ENCODE measurements at regions not wholly inside any gene's neighbourhood (a gene's known extent, or its start where the extent isn't known, plus 50 kb on each side); places are given as distances from the start of the nearest gene placed in this dataset.
"Not testable (repeated sequence)": the region's sequence is repeated elsewhere in the genome, so short reads cannot be mapped to it uniquely, and the experiment has no call there.

DNA sequence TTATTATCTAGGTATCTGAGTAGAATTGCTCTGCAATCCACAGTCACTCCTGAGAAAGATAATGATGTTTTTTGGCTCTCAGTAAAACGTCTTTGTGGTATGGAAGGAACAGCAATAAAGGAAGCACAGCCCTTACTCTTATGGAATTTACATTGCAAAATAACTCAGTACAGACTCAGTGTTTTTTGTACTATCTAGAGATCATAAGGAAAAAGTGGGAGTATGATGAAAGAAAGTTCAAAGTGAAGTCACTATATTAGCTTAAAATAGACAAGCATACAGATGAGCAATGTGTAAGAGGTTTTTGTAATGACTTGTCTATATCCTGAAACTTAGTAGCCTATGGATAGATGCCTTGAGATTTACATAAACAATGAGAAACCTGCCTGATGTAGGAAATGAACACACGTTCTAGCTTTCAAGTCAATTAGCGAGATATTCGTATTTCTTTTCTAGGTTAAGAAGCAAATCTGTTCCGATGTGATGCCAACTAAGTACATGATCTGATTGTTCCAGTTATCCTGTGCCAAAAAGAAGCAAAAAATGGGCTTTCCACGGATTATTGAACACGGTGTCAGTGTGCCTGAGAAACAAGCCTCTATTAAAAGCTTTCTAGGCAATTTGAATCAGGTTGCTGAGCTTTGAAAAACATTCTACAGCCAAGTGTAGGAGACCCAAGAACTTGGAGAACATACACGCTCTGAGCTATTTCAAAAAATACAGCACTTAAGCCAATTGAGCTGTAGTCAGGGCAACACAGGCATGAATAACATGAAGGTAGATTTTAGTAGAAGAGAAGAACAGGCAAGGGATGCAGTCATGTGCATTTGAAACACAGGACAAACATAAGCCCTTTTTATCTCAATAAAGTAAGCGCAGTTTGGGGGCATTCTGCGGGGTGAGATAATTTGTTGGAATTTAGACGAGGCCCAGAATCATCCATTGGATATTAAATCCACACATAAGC is 86.3 kb upstream of the TAF11L2 start:
- no peak overlapping the region for H3K27ac ChIP-seq
- TF ChIP-seq, protein P1, sequence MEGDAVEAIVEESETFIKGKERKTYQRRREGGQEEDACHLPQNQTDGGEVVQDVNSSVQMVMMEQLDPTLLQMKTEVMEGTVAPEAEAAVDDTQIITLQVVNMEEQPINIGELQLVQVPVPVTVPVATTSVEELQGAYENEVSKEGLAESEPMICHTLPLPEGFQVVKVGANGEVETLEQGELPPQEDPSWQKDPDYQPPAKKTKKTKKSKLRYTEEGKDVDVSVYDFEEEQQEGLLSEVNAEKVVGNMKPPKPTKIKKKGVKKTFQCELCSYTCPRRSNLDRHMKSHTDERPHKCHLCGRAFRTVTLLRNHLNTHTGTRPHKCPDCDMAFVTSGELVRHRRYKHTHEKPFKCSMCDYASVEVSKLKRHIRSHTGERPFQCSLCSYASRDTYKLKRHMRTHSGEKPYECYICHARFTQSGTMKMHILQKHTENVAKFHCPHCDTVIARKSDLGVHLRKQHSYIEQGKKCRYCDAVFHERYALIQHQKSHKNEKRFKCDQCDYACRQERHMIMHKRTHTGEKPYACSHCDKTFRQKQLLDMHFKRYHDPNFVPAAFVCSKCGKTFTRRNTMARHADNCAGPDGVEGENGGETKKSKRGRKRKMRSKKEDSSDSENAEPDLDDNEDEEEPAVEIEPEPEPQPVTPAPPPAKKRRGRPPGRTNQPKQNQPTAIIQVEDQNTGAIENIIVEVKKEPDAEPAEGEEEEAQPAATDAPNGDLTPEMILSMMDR (conservative IDR thresholded peaks at IDR 0.05): no peak
- no peak for TF ChIP-seq ZFX (IDR thresholded peaks at IDR 0.05)

DNA sequence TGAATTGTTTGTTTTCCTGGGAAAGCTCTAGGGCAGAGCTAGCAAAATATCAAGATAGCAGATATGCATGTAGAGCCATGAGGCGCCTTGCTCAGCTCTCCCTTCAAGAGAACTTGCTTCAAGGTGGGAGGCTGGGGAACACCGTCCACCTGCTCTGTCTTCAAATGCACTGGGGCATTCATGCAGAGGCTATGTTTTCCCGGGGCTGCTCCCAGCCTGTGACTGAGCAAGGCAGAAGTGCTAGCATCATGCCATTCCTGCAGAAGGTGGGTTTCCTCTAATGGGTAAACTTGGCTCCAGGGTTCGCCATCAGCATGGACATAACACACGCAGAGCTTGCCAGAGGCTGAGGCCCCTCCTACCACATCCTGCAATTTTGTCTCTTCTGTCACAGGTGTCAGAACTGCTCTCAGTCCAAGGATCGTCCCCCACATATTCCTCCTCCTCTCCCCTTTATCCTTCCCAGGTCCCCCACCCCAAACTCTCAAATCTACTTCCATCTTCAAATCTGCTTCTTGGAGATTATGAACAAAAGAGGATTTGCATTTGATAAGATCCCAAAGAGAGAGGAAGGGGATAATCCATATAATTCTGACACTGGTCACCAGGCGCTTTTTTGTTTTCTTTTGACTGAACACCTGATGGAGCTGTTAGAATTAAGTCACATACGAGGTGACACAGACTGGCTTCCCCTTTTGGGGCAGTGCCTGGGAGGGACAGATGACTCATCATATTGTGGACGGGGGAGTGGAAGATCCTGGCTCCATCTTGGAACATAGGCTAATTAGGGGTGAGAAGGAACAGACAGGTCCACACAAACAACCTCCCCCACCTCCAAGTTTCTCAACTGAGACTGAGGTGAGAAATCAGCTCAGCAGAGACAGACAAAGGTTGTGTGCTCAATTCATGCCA is 85.0 kb upstream of the TAF11L2 start:
- TF ChIP-seq ZFX (IDR thresholded peaks at IDR 0.05): no peak
- TF ChIP-seq, protein P1 (conservative IDR thresholded peaks at IDR 0.05): no peak
- H3K27ac ChIP-seq: no peak overlapping the region

DNA sequence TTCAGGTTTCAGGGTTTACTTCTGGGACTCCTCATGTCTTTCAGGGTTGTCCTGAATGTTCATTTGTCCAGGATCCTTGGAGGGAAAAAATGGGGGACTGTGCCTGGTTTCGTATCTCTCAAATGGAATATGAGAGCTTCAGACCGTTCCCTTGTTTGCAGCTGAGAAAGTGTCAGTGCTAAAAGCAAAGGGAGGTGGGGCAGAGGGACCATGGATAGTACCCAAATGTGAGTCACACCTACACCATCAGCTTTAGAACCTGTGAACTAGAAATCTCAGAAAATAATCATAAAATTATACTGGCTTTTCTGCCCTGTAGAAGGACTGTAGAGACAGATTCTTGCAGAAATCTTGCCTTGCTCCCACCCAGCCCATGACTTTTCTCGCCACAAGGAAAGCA is 84.3 kb upstream of the TAF11L2 start:
- no peak overlapping the region for H3K27ac ChIP-seq
- no peak for TF ChIP-seq ZFX (IDR thresholded peaks at IDR 0.05)
- TF ChIP-seq, protein P1 (conservative IDR thresholded peaks at IDR 0.05): no peak

DNA sequence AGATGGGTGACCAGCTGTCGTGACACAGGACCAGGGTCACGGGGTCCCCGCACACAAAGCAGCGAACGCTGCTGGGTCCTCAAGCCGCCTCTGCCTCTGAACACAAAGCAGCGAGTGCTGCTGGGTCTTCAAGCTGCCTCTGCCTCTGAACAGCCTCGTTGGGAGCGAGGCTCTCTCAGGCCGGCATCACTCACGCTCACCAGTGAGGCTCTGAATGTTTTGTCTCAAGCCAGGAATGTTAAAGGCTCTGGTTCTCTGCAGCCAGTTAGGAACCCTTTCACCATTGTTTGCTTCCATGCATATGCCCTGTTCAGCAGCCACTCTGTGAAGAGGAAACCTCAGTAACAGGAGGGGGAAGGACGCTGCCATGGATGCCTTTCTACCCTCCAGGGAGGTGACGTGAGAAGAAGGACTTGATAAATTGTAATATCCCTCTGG is 82.7 kb upstream of the TAF11L2 start:
- no peak overlapping the region for H3K27ac ChIP-seq
- TF ChIP-seq, protein P1 (conservative IDR thresholded peaks at IDR 0.05): no peak
- TF ChIP-seq ZFX (IDR thresholded peaks at IDR 0.05): no peak

DNA sequence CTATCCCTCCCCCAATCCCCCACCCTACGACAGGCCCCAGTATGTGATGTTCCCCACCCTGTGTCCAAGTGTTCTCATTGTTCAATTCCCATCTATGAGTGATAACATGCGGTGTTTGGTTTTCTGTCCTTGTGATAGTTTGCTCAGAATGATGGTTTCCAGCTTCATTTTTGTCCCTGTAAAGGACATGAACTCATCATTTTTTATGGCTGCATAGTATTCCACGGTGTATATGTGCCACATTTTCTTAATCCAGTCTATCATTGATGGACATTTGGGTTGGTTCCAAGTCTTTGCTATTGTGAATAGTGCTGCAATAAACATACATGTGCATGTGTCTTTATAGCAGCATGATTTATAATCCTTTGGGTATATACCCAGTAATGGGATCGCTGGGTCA is 81.7 kb upstream of the TAF11L2 start:
- not testable (repeated sequence) for H3K27ac ChIP-seq

DNA sequence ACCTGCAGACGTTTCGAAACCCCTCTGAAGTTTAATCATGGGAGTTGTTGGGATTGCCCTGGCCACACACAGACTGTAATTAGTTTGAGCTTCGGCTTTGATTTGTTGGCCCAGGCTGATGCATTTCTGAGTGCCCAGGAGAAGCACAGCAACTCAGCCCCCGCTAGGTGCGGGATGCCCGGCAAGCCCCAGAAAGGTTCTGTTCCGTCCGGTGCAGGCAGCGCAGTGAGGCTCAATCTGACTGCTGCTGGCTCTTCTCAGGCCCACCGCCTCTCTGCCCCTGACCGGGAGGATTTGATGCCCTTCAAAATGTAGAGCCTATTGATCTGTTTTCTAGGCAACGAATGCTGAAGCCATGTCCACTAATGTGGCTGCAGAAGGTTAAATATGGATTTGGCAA is 73.4 kb upstream of the TAF11L2 start:
- no peak overlapping the region for H3K27ac ChIP-seq
- no peak for TF ChIP-seq ZFX (IDR thresholded peaks at IDR 0.05)
- TF ChIP-seq, protein P1 (conservative IDR thresholded peaks at IDR 0.05): no peak

DNA sequence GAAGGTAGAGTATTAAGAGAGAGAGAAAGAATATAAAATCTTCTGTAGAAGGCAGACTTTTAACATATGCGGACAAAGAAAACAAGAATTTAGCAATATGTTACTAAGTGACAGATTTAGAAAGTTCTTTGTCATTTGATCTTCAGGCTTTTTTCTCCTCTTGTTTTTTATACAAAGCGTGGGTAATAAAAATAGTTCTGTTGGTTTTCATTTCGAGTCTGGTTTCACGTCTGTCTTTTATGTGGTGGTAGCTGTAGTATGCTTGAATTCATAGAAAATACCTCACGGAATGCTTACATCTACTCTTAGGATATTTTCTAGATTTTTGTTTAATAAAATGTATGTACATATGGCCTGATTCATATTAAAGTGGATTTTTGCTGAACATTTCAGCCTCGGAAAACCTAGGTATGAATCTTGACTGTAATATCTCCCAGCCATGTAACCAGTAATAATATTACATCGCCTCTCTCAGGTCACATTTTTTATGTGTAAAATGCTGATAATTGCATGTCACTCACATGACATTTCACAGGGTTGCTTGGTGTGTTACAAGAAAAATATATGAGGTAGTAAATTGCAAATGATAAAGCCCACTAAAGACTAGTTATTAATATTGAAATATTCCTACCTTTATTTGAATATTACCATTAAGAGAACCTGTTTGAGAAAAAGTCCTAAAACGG is 72.5 kb upstream of the TAF11L2 start:
- TF ChIP-seq, protein P1 (conservative IDR thresholded peaks at IDR 0.05): no peak
- no peak for TF ChIP-seq ZFX (IDR thresholded peaks at IDR 0.05)
- no peak overlapping the region for H3K27ac ChIP-seq

Measured in C4-2B (cell line).